Heart left ventricle (tissue), 16 donors: ENCODE measurements at regions not wholly inside any gene's neighbourhood (a gene's known extent, or its start where the extent isn't known, plus 50 kb on each side); places are given as distances from the start of the nearest gene placed in this dataset.

Experiments
- ATAC-seq, 4 donors: fragments of 200-7000 bp; cut with Tn5 transposase; one replicate each; pipeline ENCODE4 v1.9.1; 2020 to 2022; ENCODE audit warnings: moderate library complexity in 4 of 4, mild to moderate bottlenecking in 3 of 4, moderate number of reproducible peaks in 1 of 4
- DNase-seq, 5 donors: peaks; one replicate each; pipeline ENCODE4 v3.0.0-alpha.2; 2020
- H3K27ac ChIP-seq, 12 donors: fragments of 200-600 bp; sonication (generic) in 4 of 12; one replicate each; pipeline versions ENCODE4 v1.5.0 to v1.8.0; 2016 to 2022; ENCODE audit warnings: mild to moderate bottlenecking in 2 of 12
- H3K27me3 ChIP-seq, 9 donors: fragments of 200-600 bp; sonication (generic) in 2 of 9; one replicate each; pipeline versions ENCODE4 v1.5.1 to v1.8.0; 2016 to 2022; ENCODE audit warnings: mild to moderate bottlenecking in 3 of 9
- H3K36me3 ChIP-seq, 9 donors: fragments of 200-600 bp; sonication (generic) in 2 of 9; one replicate each; pipeline versions ENCODE4 v1.5.0 to v1.8.0; 2018 to 2022; ENCODE audit warnings: mild to moderate bottlenecking in 2 of 9
- H3K4me1 ChIP-seq, 12 donors: fragments of 200-600 bp; sonication (generic) in 4 of 12; one replicate each; pipeline versions ENCODE4 v1.5.0 to v1.8.0; 2016 to 2022; ENCODE audit warnings: mild to moderate bottlenecking in 3 of 12
- H3K4me3 ChIP-seq, 12 donors: fragments of 200-600 bp; sonication (generic) in 4 of 12; one replicate each; pipeline versions ENCODE4 v1.5.0 to v1.8.0; 2017 to 2022; ENCODE audit warnings: mild to moderate bottlenecking in 9 of 12, moderate library complexity in 4 of 12
- H3K9me3 ChIP-seq, 12 donors: fragments of 200-600 bp; sonication (generic) in 4 of 12; one replicate each; pipeline versions ENCODE4 v1.5.0 to v1.8.0; 2016 to 2022; ENCODE audit warnings: mild to moderate bottlenecking in 1 of 12
- POLR2A ChIP-seq, 2 donors: fragments of 450-650 bp; IDR thresholded peaks; one replicate each; pipeline ENCODE4 v1.6.1; 2017; ENCODE audit warnings: antibody characterized with exemption in 2 of 2, mild to moderate bottlenecking in 2 of 2, moderate library complexity in 2 of 2
- WGBS, 4 donors: extraction: QIAGEN DNeasy Blood & Tissue Kit in 2 of 4; methylation state at CpG; one replicate each; pipeline versions ENCODE4 v1.1.5 to v1.1.7; 2013 to 2018; 5-methylcytosine and 5-hydroxymethylcytosine counted together
- intact Hi-C, 10 donors: fragments of 100-400 bp; cut with DNase I; formaldehyde crosslinking; loops; one replicate each; pipeline versions ENCODE4 v1.11.1 to v1.14.2; 2022
- TF ChIP-seq, protein P1 (sequence below), 12 donors: fragments of 200-600 bp; sonication (generic) in 4 of 12; IDR thresholded peaks; one replicate each; pipeline versions ENCODE4 v1.5.0 to v1.8.0; 2018 to 2022; ENCODE audit warnings: antibody characterized with exemption in 12 of 12, mild to moderate bottlenecking in 5 of 12
- donor health status: ischemic (EF 13 %, LVEDD 7.1; RV severe dilation, severe dysfunction).
- donor health status: healthy with polysubstance abuse.
- donor health status: DM: no; HTN: yes; CAD: no.
- donor health status: DM: no; HTN: no; CAD: no.
- donor health status: ischemic (EF 25% LVEDD 6.9; RV normal size, moderate dysfunction).
- donor health status: ischemic (EF 25% LVEDD 5.7; RV mildly dilated, moderate dysfunction).
- donor health status: healthy.
- donor health status: DM: yes; HTN: yes; CAD: no.
- donor health status: ischemic (EF 35%, LVEDD 5.7; RV mildly dilated, moderate dysfunction).
- donor health status: nonischemic (EF 11% LVEDD 7.7; RV severe dilation, severe dysfunction).
- donor health status: DM: yes; HTN: yes; CAD: no.
- donor health status: PGD.
- donor health status: ischemic (EF 29% LVEDD 5.4; RV normal size, mild dysfunction).
- donor health status: nonischemic (EF 23%, LVEDD 6.1; RV moderate dilation, normal function).

DNA sequence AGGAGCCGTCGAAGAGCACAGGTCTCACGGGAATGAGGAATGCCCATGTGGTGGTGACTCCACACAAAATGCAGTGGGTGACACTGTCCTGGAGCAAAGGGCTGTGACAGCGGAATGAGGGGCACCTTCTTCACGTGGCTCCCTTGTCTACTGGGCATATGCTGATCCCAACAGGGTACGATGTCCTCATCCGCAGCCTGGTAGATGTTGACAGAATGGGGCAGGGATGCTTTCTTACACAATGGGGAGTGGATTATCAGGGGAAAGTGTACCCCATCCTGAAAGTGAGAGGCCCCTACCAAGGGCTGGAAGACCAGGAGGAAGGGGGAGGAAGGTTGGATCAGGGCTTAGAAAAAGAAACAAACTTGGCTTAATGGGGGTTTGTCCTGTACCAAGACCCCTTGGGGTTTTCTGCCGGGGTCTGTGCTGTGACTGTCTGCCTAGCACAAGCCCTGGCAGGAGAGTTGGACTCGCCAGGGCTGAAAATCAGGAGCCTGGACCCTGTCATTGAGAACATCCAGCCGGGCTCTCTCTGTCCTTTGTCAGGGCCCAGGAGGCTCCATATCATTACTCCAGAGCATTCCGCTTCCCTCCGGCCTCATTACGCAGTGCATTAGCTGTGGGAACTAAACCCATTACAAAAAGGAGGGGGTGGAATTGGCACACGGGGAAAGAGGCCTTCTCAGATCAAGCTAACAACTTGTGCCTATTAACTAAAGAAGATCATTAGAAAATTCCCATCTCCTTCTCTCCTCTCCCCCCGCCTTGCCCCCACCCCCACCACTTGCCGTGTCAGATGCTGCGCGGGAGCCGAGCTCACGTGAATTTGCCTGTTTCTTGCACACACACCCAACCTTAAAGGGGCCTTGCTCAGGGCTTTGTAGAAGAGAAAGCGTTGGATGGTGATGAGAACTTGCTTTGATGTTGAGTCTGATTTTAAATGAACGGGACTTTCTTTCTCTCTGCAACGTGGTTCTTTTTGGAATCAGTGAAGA lies 171.8 kb upstream of the PARP11 start:
- DNase-seq (no peak), ATAC-seq (peak in 2 of 4 donors; percentile 32 to 49)

DNA sequence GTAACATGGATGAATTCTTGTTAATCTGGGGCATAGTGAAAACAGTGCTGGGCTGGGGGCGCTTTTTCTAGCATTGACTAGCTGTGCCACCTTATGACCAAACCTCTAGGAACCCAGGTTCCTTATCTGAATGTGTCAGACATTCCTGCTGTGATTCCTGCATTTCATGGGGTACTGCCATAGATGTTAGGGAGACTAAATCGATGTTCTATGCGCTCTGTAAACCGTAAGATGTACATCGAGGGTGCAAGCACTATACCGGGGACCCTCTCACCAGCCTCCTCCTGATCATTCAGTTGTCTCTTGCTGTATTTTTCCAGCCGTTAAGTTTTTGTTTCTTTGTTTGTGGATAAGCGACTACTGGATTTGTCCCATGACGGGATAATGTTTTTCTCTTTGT lies 170.9 kb upstream of the PARP11 start:
- H3K27ac ChIP-seq: no peak overlapping the region
- no peak for TF ChIP-seq POLR2A (IDR thresholded peaks at IDR 0.05)
- TF ChIP-seq, protein P1, sequence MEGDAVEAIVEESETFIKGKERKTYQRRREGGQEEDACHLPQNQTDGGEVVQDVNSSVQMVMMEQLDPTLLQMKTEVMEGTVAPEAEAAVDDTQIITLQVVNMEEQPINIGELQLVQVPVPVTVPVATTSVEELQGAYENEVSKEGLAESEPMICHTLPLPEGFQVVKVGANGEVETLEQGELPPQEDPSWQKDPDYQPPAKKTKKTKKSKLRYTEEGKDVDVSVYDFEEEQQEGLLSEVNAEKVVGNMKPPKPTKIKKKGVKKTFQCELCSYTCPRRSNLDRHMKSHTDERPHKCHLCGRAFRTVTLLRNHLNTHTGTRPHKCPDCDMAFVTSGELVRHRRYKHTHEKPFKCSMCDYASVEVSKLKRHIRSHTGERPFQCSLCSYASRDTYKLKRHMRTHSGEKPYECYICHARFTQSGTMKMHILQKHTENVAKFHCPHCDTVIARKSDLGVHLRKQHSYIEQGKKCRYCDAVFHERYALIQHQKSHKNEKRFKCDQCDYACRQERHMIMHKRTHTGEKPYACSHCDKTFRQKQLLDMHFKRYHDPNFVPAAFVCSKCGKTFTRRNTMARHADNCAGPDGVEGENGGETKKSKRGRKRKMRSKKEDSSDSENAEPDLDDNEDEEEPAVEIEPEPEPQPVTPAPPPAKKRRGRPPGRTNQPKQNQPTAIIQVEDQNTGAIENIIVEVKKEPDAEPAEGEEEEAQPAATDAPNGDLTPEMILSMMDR (IDR thresholded peaks at IDR 0.05): no peak
- peaks cover 0 to 7% (median 0%) of the 10 kb centered on the region in 9 donors for H3K27me3 ChIP-seq
- H3K36me3 ChIP-seq: no peaks in the 10 kb centered on the region
- DNase-seq: no peak
- 91 to 95% (median 93%) methylated on average over 9 of the region's 9 CpGs for WGBS, 4 donors
- H3K4me3 ChIP-seq: no peak overlapping the region
- no peaks in the 10 kb centered on the region for H3K9me3 ChIP-seq
- ATAC-seq: no peak
- no peaks in the 10 kb centered on the region for H3K4me1 ChIP-seq
- intact Hi-C loops: loop anchor here in 1 of 10 donors (5.0 kb wide), 1 partner anchor 52 kb away; no protein-coding TSS in a partner anchor

More for the DNA sequence above, 171.8 kb upstream of the PARP11 start:
- Histone ChIP-seq H3K4me3 (no peak overlapping the region), H3K36me3 (no peaks in the 10 kb centered on the region), H3K4me1 (no peaks in the 10 kb centered on the region), H3K27me3 (peaks cover 0 to 12% (median 0%) of the 10 kb centered on the region in 9 donors), H3K27ac (no peak overlapping the region), H3K9me3 (no peaks in the 10 kb centered on the region)
- no peak for TF ChIP-seq POLR2A (IDR thresholded peaks at IDR 0.05)
- TF ChIP-seq, protein P1 (IDR thresholded peaks at IDR 0.05): no peak
- intact Hi-C loops: loop anchor here in 1 of 10 donors (5.0 kb wide), 1 partner anchor 53 kb away; no protein-coding TSS in a partner anchor
- WGBS, 4 donors: 76 to 78% (median 77%) methylated on average over 23 of the region's 23 CpGs

DNA sequence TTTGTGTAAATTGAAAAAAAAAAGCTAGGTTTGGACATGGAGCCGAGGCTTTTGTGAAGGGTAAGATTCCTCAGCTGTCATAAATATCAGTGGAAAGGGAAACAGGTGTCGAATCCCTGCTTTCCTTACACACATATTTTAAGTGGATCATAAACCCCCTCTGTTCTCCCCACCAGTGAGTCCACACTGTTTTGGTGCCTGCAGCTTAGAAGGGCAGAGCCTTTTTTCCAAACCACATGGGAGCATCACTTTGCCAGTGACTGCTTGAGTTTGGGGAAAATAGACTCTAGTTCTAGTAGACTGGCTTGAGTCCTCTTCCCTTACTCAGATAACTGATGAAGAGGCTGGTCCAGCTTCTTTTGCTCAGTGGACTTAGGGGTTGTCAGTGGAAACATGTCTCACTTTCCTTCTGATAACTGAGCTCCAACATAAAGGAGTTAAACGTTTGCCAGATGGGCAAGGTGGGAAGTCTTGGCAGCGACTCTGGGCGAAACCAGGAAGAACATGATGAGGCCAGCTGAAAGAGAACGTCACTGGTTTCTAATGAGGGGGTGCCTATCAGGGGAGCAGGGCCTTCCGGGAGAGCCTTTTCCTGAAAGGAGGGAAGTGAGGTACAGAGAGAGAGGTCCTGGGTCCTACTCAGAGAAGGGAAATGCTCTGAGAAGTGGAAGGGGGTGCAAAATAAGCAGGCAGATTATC lies 168.1 kb upstream of the PARP11 start:
- ATAC-seq: no peak
- WGBS, 4 donors: 65 to 71% (median 67%) methylated on average over 7 of the region's 7 CpGs
- intact Hi-C loops: loop anchor here in 1 of 10 donors (5.0 kb wide), 1 partner anchor 49 kb away; no protein-coding TSS in a partner anchor
- peaks cover 0 to 2% (median 0%) of the 10 kb centered on the region in 12 donors for H3K4me1 ChIP-seq
- TF ChIP-seq, protein P1 (IDR thresholded peaks at IDR 0.05): no peak
- TF ChIP-seq POLR2A (IDR thresholded peaks at IDR 0.05): no peak
- no peaks in the 10 kb centered on the region for H3K36me3 ChIP-seq
- H3K9me3 ChIP-seq: no peaks in the 10 kb centered on the region
- H3K27ac ChIP-seq: no peak overlapping the region
- H3K4me3 ChIP-seq: no peak overlapping the region
- DNase-seq: no peak
- H3K27me3 ChIP-seq: peaks cover 0 to 5% (median 0%) of the 10 kb centered on the region in 9 donors
